HEK293T (cell line): ENCODE measurements at regions not wholly inside any gene's neighbourhood (a gene's known extent, or its start where the extent isn't known, plus 50 kb on each side); places are given as distances from the start of the nearest gene placed in this dataset.
"Not testable (repeated sequence)": the region's sequence is repeated elsewhere in the genome, so short reads cannot be mapped to it uniquely, and the experiment has no call there.

ENCODE experiments used
- BHLHE40 ChIP-seq: fragments of 450-650 bp; IDR thresholded peaks from 2 replicates; pipeline ENCODE4 v1.6.1; 2016; ENCODE audit warnings: mild to moderate bottlenecking, moderate library complexity, borderline replicate concordance
- FOXA1 ChIP-seq: fragments of 450-650 bp; IDR thresholded peaks from 2 replicates; pipeline ENCODE4 v1.6.1; 2016; ENCODE audit warnings: mild to moderate bottlenecking
- HDGF ChIP-seq: fragments of 450-650 bp; IDR thresholded peaks from 2 replicates; pipeline ENCODE4 v1.6.1; 2017; ENCODE audit warnings: antibody characterized with exemption, borderline replicate concordance
- L3MBTL2 ChIP-seq: fragments of 450-650 bp; conservative IDR thresholded peaks from 2 replicates; pipeline ENCODE4 v1.6.1; 2016; ENCODE audit warnings: mild to moderate bottlenecking
- LEF1 ChIP-seq: fragments of 450-650 bp; IDR thresholded peaks from 2 replicates; pipeline ENCODE4 v1.6.1; 2017; ENCODE audit warnings: mild to moderate bottlenecking, borderline replicate concordance
- NFRKB ChIP-seq: fragments of 450-650 bp; IDR thresholded peaks from 2 replicates; pipeline ENCODE4 v1.6.1; 2016; ENCODE audit warnings: mild to moderate bottlenecking, moderate library complexity
- SP1 ChIP-seq: fragments of 450-650 bp; IDR thresholded peaks from 2 replicates; pipeline ENCODE4 v1.6.1; 2017
- TF ChIP-seq, protein P1 (sequence below): fragments of 450-650 bp; IDR thresholded peaks from 2 replicates; pipeline ENCODE4 v1.6.1; 2016

DNA sequence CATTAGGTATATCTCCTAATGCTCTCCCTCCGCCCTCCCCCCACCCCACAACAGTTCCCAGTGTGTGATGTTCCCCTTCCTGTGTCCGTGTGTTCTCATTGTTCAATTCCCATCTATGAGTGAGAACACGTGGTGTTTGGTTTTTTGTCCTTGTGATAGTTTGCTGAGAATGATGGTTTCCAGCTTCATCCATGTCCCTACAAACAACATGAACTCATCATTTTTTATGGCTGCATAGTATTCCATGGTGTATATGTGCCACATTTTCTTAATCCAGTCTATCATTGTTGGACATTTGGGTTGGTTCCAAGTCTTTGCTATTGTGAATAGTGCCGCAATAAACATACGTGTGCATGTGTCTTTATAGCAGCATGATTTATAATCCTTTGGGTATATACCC, 505.3 kb downstream of the CSNK1G3 start:
- TF ChIP-seq NFRKB, L3MBTL2, HDGF, LEF1, BHLHE40, SP1, FOXA1: not testable (repeated sequence)
- TF ChIP-seq, protein P1, sequence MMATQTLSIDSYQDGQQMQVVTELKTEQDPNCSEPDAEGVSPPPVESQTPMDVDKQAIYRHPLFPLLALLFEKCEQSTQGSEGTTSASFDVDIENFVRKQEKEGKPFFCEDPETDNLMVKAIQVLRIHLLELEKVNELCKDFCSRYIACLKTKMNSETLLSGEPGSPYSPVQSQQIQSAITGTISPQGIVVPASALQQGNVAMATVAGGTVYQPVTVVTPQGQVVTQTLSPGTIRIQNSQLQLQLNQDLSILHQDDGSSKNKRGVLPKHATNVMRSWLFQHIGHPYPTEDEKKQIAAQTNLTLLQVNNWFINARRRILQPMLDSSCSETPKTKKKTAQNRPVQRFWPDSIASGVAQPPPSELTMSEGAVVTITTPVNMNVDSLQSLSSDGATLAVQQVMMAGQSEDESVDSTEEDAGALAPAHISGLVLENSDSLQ, result not testable (repeated sequence)
